PC-3 (cell line): ENCODE measurements at regions not wholly inside any gene's neighbourhood (a gene's known extent, or its start where the extent isn't known, plus 50 kb on each side); places are given as distances from the start of the nearest gene placed in this dataset.

Experiments
- EZH2 ChIP-seq: fragments of 300-600 bp; sonication (generic); IDR thresholded peaks from one replicate; pipeline ENCODE4 v1.6.1; 2017; ENCODE audit warnings: antibody characterized with exemption, mild to moderate bottlenecking, low read length; ENCODE audit not compliant: unreplicated experiment
- EZH2phosphoT487 ChIP-seq: fragments of 300-600 bp; sonication (generic); IDR thresholded peaks from 2 replicates; pipeline ENCODE4 v1.6.1; 2018; ENCODE audit warnings: mild to moderate bottlenecking, antibody characterized with exemption, low read length, borderline replicate concordance
- TF ChIP-seq, protein P1 (sequence below): fragments of 300-600 bp; sonication (generic); conservative IDR thresholded peaks from 2 replicates; pipeline ENCODE4 v1.5.1; 2017; ENCODE audit warnings: antibody characterized with exemption, low read depth, mild to moderate bottlenecking, low read length

DNA sequence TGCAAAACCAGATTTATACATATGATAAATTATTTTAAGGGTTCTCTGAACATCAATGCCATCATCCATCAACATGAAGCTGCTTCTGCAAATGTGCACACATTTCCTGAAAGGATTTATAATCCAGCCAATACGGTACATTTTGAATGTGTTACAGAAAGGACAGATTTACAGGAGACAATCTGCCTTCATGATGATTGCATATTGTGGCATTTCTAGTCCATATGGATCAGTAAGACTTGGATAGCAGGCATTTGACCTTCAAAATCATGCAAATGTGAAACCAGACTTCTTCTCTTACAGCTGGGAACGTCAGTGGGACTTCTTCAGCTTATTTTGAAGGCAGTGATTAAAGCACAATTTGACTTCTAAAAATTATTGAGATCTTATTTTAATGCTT is 217.3 kb upstream of the GK2 start:
- TF ChIP-seq, protein P1, sequence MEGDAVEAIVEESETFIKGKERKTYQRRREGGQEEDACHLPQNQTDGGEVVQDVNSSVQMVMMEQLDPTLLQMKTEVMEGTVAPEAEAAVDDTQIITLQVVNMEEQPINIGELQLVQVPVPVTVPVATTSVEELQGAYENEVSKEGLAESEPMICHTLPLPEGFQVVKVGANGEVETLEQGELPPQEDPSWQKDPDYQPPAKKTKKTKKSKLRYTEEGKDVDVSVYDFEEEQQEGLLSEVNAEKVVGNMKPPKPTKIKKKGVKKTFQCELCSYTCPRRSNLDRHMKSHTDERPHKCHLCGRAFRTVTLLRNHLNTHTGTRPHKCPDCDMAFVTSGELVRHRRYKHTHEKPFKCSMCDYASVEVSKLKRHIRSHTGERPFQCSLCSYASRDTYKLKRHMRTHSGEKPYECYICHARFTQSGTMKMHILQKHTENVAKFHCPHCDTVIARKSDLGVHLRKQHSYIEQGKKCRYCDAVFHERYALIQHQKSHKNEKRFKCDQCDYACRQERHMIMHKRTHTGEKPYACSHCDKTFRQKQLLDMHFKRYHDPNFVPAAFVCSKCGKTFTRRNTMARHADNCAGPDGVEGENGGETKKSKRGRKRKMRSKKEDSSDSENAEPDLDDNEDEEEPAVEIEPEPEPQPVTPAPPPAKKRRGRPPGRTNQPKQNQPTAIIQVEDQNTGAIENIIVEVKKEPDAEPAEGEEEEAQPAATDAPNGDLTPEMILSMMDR, result no peak
- no peak for TF ChIP-seq EZH2phosphoT487
- no peak for TF ChIP-seq EZH2
